GM06990 (cell line): ENCODE measurements at regions not wholly inside any gene's neighbourhood (a gene's known extent, or its start where the extent isn't known, plus 50 kb on each side); places are given as distances from the start of the nearest gene placed in this dataset.

ENCODE experiments used
- DNase-seq: peaks from one replicate; pipeline ENCODE4 v3.0.0-alpha.2; 2011; ENCODE audit not compliant: insufficient read length; ENCODE audit errors: extremely low read depth
- H3K27me3 ChIP-seq: replicated peaks from 2 replicates; pipeline ENCODE4 v1.6.0; 2011; ENCODE audit warnings: low read length; ENCODE audit not compliant: control insufficient read depth, insufficient read depth
- H3K36me3 ChIP-seq: 2 replicates; pipeline ENCODE4 v1.5.1; 2011; ENCODE audit warnings: low read length; ENCODE audit not compliant: control insufficient read depth, insufficient read depth
- H3K4me3 ChIP-seq: replicated peaks from 2 replicates; pipeline ENCODE4 v1.5.1; 2011; ENCODE audit warnings: low read depth, mild to moderate bottlenecking, control low read depth, low read length
- TF ChIP-seq, protein P1 (sequence below): IDR thresholded peaks from 2 replicates; pipeline ENCODE4 v1.5.1; 2011; ENCODE audit warnings: low read length, control low read depth, mild to moderate bottlenecking, inconsistent platforms; ENCODE audit not compliant: insufficient read depth, poor library complexity, severe bottlenecking

DNA sequence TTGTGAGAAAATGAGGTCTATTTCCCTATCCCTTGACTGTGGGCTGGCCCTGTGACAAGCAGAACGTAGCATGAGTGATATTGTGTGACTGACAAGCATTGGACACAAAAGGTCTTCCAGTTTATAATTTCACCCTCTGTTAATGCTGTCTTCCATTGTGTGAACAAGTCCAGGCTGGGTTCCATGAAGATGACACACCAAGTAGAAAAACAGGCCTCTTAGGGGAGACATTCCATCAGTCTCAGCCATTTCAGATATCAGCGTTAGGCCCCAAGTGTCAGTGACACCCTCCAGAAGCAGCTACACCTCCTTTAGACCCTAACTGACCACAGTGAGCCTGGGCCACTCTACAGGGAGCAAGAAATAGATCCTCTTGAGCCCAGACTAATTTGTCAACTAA, 511.3 kb downstream of the FBXO15 start:
- no peak overlapping the region for H3K4me3 ChIP-seq
- no peaks in the 10 kb centered on the region for H3K36me3 ChIP-seq
- H3K27me3 ChIP-seq, result no peaks in the 10 kb centered on the region
- no peak for DNase-seq
- TF ChIP-seq, protein P1, sequence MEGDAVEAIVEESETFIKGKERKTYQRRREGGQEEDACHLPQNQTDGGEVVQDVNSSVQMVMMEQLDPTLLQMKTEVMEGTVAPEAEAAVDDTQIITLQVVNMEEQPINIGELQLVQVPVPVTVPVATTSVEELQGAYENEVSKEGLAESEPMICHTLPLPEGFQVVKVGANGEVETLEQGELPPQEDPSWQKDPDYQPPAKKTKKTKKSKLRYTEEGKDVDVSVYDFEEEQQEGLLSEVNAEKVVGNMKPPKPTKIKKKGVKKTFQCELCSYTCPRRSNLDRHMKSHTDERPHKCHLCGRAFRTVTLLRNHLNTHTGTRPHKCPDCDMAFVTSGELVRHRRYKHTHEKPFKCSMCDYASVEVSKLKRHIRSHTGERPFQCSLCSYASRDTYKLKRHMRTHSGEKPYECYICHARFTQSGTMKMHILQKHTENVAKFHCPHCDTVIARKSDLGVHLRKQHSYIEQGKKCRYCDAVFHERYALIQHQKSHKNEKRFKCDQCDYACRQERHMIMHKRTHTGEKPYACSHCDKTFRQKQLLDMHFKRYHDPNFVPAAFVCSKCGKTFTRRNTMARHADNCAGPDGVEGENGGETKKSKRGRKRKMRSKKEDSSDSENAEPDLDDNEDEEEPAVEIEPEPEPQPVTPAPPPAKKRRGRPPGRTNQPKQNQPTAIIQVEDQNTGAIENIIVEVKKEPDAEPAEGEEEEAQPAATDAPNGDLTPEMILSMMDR, result no peak

DNA sequence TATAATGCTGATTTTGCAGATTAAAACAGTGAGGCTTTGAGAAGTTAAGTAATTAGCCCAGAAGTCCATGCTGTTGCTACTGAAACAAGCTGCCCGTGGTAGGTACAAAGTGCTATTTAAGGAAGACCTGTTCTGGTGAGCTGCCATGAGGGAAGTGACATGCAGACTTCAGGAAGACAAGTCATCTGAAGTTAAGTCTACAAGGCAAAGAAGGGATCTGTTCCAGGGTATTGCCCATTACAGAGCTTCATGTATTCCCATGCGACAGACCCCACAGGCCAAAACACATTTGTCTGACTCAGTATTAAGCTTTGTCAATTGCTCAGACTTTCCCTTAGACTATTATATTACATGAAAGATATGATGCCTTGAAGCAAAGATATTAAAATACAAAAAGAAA, 520.8 kb downstream of the FBXO15 start:
- H3K36me3 ChIP-seq, result no peaks in the 10 kb centered on the region
- TF ChIP-seq, protein P1, result no peak
- no peak for DNase-seq
- no peaks in the 10 kb centered on the region for H3K27me3 ChIP-seq
- no peak overlapping the region for H3K4me3 ChIP-seq

DNA sequence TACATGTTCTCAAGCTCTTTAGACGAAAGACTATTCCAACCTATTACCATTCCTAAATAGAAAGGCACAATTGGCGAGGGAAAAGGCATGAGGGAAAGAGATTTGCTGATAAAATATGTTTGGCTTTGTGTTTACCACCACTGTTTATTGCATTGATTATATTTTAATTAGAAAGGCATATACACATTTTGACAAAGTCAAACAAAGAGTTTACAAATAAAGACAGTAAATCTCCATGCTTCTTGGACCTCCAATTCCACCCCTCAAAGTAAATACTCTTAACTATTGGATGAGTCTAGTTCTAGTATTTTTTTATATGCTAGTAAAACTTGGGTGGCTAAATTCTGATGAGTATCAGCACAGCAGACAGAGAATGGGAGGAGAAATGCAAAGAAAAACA, 521.4 kb downstream of the FBXO15 start:
- H3K36me3 ChIP-seq, result no peaks in the 10 kb centered on the region
- no peak for DNase-seq
- H3K27me3 ChIP-seq, result no peaks in the 10 kb centered on the region
- TF ChIP-seq, protein P1, result no peak
- no peak overlapping the region for H3K4me3 ChIP-seq

DNA sequence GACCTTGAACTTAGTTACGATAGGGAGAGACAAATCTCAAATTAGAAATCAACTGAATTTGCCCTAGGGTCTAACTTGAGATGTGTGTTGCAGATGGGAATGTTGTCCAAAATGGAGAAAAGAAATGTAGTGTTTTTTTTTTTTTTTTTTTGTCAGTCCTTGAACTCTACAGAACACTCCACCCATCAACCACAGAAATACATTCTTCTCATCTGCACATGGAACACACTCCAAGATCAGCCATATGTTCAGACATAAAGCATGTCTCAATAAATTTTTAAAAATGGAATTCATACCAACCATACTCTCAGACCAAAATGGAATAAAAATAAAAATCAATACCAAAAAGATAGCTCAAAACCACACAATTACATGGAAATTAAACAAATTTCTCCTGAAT, 526.5 kb downstream of the FBXO15 start:
- no peaks in the 10 kb centered on the region for H3K27me3 ChIP-seq
- H3K36me3 ChIP-seq, result no peaks in the 10 kb centered on the region
- DNase-seq, result no peak
- H3K4me3 ChIP-seq, result no peak overlapping the region
- TF ChIP-seq, protein P1, result no peak

DNA sequence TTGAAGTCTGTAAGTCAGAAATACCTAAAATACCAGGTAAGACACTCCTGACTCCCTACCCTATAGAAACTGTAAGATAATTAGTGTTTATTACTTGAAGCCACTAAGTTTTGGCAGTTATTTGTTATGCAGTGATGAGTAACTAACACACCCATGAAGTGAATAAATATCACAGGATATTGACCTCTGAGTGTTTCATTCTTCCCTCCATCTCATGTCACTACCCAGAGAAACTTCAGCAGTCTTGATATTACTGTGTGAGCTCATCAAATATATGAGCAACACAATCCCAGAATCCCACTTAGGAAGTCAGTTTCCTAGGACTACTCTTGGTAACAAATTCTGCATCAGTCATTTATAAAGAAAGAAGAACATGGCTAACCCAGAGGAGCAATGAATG, 529.7 kb downstream of the FBXO15 start:
- TF ChIP-seq, protein P1, result no peak
- no peaks in the 10 kb centered on the region for H3K27me3 ChIP-seq
- H3K4me3 ChIP-seq, result no peak overlapping the region
- DNase-seq, result no peak
- no peaks in the 10 kb centered on the region for H3K36me3 ChIP-seq

DNA sequence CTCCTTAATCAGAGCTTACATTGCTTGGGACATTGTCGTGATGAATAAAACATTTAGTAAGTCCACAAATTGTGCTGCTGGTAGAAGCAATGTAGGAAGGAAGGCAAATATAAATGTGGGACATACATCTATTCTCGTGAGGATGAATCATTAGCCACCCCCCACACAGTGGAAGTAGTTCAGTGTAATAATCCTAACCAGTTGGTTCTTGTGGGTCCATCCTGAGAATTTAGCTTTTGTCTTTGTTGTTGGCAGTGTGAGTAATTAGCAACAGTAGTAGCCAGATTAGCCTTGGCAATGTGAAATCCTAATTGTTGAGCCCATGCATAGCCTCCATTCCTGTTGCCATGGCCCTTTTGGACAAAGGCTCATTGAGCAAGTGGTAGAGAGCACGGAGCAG, 532.1 kb downstream of the FBXO15 start:
- Histone ChIP-seq H3K36me3 (no peaks in the 10 kb centered on the region), H3K4me3 (no peak overlapping the region), H3K27me3 (no peaks in the 10 kb centered on the region)
- no peak for DNase-seq
- TF ChIP-seq, protein P1, result no peak
